Vagina (tissue), 2 donors: ENCODE measurements at regions not wholly inside any gene's neighbourhood (a gene's known extent, or its start where the extent isn't known, plus 50 kb on each side); places are given as distances from the start of the nearest gene placed in this dataset.
"Not testable (repeated sequence)": the region's sequence is repeated elsewhere in the genome, so short reads cannot be mapped to it uniquely, and the experiment has no call there.

Source experiments
- DNase-seq, 2 donors: peaks; one replicate each; pipeline ENCODE4 v3.0.0-alpha.2; 2017; ENCODE audit errors: extremely low spot score in 2 of 2
- H3K27ac ChIP-seq: fragments of 200-600 bp; sonication (generic); one replicate; pipeline ENCODE4 v1.5.1; 2019
- H3K27me3 ChIP-seq: fragments of 200-600 bp; sonication (generic); one replicate; pipeline ENCODE4 v1.5.1; 2019
- H3K36me3 ChIP-seq, 2 donors: fragments of 200-600 bp; sonication (generic); one replicate each; pipeline ENCODE4 v1.5.1; 2017 to 2019
- H3K4me1 ChIP-seq: fragments of 200-600 bp; sonication (generic); one replicate; pipeline ENCODE4 v1.5.1; 2019
- H3K4me3 ChIP-seq, 2 donors: fragments of 200-600 bp; sonication (generic); 1 replicate in 1 of 2; 2 replicates in 1 of 2; pipeline ENCODE4 v1.5.1; 2016 to 2019
- H3K9me3 ChIP-seq: fragments of 200-600 bp; sonication (generic); one replicate; pipeline ENCODE4 v1.5.1; 2019
- CTCF ChIP-seq, 3 experiments: fragments of 450-650 bp in 2 of 3; fragments of 200-600 bp in 1 of 3; sonication (generic) in 1 of 3; IDR thresholded peaks; one replicate each; pipeline ENCODE4 v1.5.1; 2017 to 2019; ENCODE audit warnings: antibody characterized with exemption in 3 of 3, mild to moderate bottlenecking in 2 of 3, moderate library complexity in 2 of 3
- POLR2A ChIP-seq, 2 donors: fragments of 450-650 bp; IDR thresholded peaks; one replicate each; pipeline ENCODE4 v1.6.1; 2017; ENCODE audit warnings: antibody characterized with exemption in 2 of 2, mild to moderate bottlenecking in 2 of 2, moderate library complexity in 2 of 2
- POLR2AphosphoS5 ChIP-seq, 2 donors: sonication (generic); formaldehyde crosslinking; IDR thresholded peaks; one replicate each; pipeline ENCODE4 v1.9.0; 2017; ENCODE audit warnings: antibody characterized with exemption in 2 of 2, mild to moderate bottlenecking in 2 of 2, low read depth in 1 of 2; ENCODE audit not compliant: insufficient read depth in 1 of 2
- intact Hi-C: fragments of 100-400 bp; cut with DNase I; formaldehyde crosslinking; loops from one replicate; pipeline ENCODE4 v1.15.1; 2023

GRCh38 chr15:20302141-20303069 is 239.2 kb downstream of the GOLGA6L6 start:
- DNase-seq, H3K27ac ChIP-seq, H3K36me3 ChIP-seq, H3K9me3 ChIP-seq, H3K27me3 ChIP-seq, H3K4me3 ChIP-seq, H3K4me1 ChIP-seq, intact Hi-C loops: not testable (repeated sequence)

- peak in 1 of 2 donors; percentile 97 for DNase-seq
- intact Hi-C loops, H3K36me3 ChIP-seq, H3K4me1 ChIP-seq, H3K27ac ChIP-seq, H3K4me3 ChIP-seq, H3K27me3 ChIP-seq, H3K9me3 ChIP-seq: not testable (repeated sequence)
Observed at GRCh38 chr15:20301471-20302081, 240.0 kb downstream of the GOLGA6L6 start.

- H3K4me1 ChIP-seq, H3K36me3 ChIP-seq, H3K27ac ChIP-seq, DNase-seq, intact Hi-C loops, H3K4me3 ChIP-seq, H3K9me3 ChIP-seq, H3K27me3 ChIP-seq: not testable (repeated sequence)
Observed at GRCh38 chr15:20301041-20301390, 240.6 kb downstream of the GOLGA6L6 start.

GRCh38 chr15:20300351-20301040 is 241.1 kb downstream of the GOLGA6L6 start:
- intact Hi-C loops, H3K36me3 ChIP-seq, H3K27ac ChIP-seq, H3K9me3 ChIP-seq, H3K27me3 ChIP-seq, H3K4me3 ChIP-seq, H3K4me1 ChIP-seq: not testable (repeated sequence)
- peak in 1 of 2 donors; percentile 97 for DNase-seq

GRCh38 chr15:20297603-20298123 is 243.9 kb downstream of the GOLGA6L6 start:
- H3K4me3 ChIP-seq, H3K36me3 ChIP-seq, intact Hi-C loops, DNase-seq, H3K27me3 ChIP-seq, H3K27ac ChIP-seq, H3K4me1 ChIP-seq: not testable (repeated sequence)
- peaks cover 12% of the 10 kb centered on the region for H3K9me3 ChIP-seq

- DNase-seq: peak in 1 of 2 donors; percentile 74
- H3K4me3 ChIP-seq, H3K4me1 ChIP-seq, H3K27me3 ChIP-seq, H3K27ac ChIP-seq, H3K36me3 ChIP-seq, intact Hi-C loops: not testable (repeated sequence)
- peaks cover 12% of the 10 kb centered on the region for H3K9me3 ChIP-seq
Observed at GRCh38 chr15:20296261-20296660, 245.3 kb downstream of the GOLGA6L6 start.

- Histone ChIP-seq H3K9me3 (peaks cover 12% of the 10 kb centered on the region), H3K4me3 (no peak overlapping the region), H3K27ac (no peak overlapping the region), H3K4me1 (no peaks in the 10 kb centered on the region), H3K27me3 (no peaks in the 10 kb centered on the region), H3K36me3 (no peaks in the 10 kb centered on the region)
- peak in 1 of 2 donors; percentile 97 for DNase-seq
- TF ChIP-seq POLR2A (IDR thresholded peaks at IDR 0.05): no peak
- no peak for TF ChIP-seq POLR2AphosphoS5 (IDR thresholded peaks at IDR 0.05; ENCODE audit: insufficient read depth in 1 of 2, low read depth in 1 of 2)
- TF ChIP-seq CTCF (IDR thresholded peaks at IDR 0.05): no peak
- intact Hi-C loops: no loop called here
Observed at GRCh38 chr15:20295238-20295811, 246.3 kb downstream of the GOLGA6L6 start.
